DND-41 (cell line): ENCODE measurements at regions not wholly inside any gene's neighbourhood (a gene's known extent, or its start where the extent isn't known, plus 50 kb on each side); places are given as distances from the start of the nearest gene placed in this dataset.

Source experiments
- EZH2 ChIP-seq: IDR thresholded peaks from 3 replicates; pipeline ENCODE4 v1.6.1; 2012; ENCODE audit warnings: borderline replicate concordance, low read depth, mild to moderate bottlenecking, moderate library complexity, low read length, inconsistent platforms; ENCODE audit not compliant: severe bottlenecking
- TF ChIP-seq, protein P1 (sequence below): IDR thresholded peaks from 2 replicates; pipeline ENCODE4 v1.5.1; 2012; ENCODE audit warnings: borderline replicate concordance, low read length, moderate library complexity, mild to moderate bottlenecking; ENCODE audit not compliant: poor library complexity, severe bottlenecking; ENCODE audit errors: extremely low read depth

GRCh38 chr1:21341022-21341421 is 50.8 kb upstream of the ECE1 start:
- TF ChIP-seq, protein P1, sequence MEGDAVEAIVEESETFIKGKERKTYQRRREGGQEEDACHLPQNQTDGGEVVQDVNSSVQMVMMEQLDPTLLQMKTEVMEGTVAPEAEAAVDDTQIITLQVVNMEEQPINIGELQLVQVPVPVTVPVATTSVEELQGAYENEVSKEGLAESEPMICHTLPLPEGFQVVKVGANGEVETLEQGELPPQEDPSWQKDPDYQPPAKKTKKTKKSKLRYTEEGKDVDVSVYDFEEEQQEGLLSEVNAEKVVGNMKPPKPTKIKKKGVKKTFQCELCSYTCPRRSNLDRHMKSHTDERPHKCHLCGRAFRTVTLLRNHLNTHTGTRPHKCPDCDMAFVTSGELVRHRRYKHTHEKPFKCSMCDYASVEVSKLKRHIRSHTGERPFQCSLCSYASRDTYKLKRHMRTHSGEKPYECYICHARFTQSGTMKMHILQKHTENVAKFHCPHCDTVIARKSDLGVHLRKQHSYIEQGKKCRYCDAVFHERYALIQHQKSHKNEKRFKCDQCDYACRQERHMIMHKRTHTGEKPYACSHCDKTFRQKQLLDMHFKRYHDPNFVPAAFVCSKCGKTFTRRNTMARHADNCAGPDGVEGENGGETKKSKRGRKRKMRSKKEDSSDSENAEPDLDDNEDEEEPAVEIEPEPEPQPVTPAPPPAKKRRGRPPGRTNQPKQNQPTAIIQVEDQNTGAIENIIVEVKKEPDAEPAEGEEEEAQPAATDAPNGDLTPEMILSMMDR: no peak
- TF ChIP-seq EZH2: no peak
